Endothelial cell (in vitro differentiated cells): ENCODE measurements at regions not wholly inside any gene's neighbourhood (a gene's known extent, or its start where the extent isn't known, plus 50 kb on each side); places are given as distances from the start of the nearest gene placed in this dataset.

Source experiments
- DNase-seq: peaks from one replicate; pipeline ENCODE4 v3.0.0; 2021; ENCODE audit warnings: low spot score
- H3K27ac Mint-ChIP-seq: one replicate; pipeline ENCODE4 v1.8.0; 2021; ENCODE audit warnings: mixed read lengths, inconsistent platforms; ENCODE audit not compliant: unreplicated experiment
- H3K27me3 Mint-ChIP-seq: one replicate; pipeline ENCODE4 v1.8.0; 2021; ENCODE audit warnings: mild to moderate bottlenecking, moderate library complexity, mixed read lengths, inconsistent platforms; ENCODE audit not compliant: unreplicated experiment
- H3K36me3 Mint-ChIP-seq: one replicate; pipeline ENCODE4 v1.8.0; 2021; ENCODE audit warnings: mild to moderate bottlenecking, low read depth, mixed read lengths, inconsistent platforms; ENCODE audit not compliant: unreplicated experiment
- H3K4me1 Mint-ChIP-seq: one replicate; pipeline ENCODE4 v1.8.0; 2021; ENCODE audit warnings: mild to moderate bottlenecking, mixed read lengths, inconsistent platforms; ENCODE audit not compliant: unreplicated experiment
- H3K4me3 Mint-ChIP-seq: one replicate; pipeline ENCODE4 v1.8.0; 2021; ENCODE audit warnings: mild to moderate bottlenecking, mixed read lengths, inconsistent platforms; ENCODE audit not compliant: unreplicated experiment
- H3K9me3 Mint-ChIP-seq: one replicate; pipeline ENCODE4 v1.8.0; 2021; ENCODE audit warnings: mixed read lengths, inconsistent platforms; ENCODE audit not compliant: unreplicated experiment
- TF ChIP-seq, protein P1 (sequence below): fragments of 200-600 bp; sonication (generic); IDR thresholded peaks from one replicate; pipeline ENCODE4 v1.5.0; 2021; ENCODE audit warnings: antibody characterized with exemption; ENCODE audit not compliant: unreplicated experiment

- Mint-ChIP-seq H3K4me3 (no peak overlapping the region), H3K9me3 (no peaks in the 10 kb centered on the region), H3K27me3 (peaks cover 3% of the 10 kb centered on the region), H3K27ac (no peak overlapping the region), H3K4me1 (no peaks in the 10 kb centered on the region), H3K36me3 (no peaks in the 10 kb centered on the region)
- no peak for DNase-seq
- TF ChIP-seq, protein P1, sequence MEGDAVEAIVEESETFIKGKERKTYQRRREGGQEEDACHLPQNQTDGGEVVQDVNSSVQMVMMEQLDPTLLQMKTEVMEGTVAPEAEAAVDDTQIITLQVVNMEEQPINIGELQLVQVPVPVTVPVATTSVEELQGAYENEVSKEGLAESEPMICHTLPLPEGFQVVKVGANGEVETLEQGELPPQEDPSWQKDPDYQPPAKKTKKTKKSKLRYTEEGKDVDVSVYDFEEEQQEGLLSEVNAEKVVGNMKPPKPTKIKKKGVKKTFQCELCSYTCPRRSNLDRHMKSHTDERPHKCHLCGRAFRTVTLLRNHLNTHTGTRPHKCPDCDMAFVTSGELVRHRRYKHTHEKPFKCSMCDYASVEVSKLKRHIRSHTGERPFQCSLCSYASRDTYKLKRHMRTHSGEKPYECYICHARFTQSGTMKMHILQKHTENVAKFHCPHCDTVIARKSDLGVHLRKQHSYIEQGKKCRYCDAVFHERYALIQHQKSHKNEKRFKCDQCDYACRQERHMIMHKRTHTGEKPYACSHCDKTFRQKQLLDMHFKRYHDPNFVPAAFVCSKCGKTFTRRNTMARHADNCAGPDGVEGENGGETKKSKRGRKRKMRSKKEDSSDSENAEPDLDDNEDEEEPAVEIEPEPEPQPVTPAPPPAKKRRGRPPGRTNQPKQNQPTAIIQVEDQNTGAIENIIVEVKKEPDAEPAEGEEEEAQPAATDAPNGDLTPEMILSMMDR: no peak
These were observed 869.4 kb upstream of the ID2 start for GRCh38 chr2:7812231-7812995.

DNA sequence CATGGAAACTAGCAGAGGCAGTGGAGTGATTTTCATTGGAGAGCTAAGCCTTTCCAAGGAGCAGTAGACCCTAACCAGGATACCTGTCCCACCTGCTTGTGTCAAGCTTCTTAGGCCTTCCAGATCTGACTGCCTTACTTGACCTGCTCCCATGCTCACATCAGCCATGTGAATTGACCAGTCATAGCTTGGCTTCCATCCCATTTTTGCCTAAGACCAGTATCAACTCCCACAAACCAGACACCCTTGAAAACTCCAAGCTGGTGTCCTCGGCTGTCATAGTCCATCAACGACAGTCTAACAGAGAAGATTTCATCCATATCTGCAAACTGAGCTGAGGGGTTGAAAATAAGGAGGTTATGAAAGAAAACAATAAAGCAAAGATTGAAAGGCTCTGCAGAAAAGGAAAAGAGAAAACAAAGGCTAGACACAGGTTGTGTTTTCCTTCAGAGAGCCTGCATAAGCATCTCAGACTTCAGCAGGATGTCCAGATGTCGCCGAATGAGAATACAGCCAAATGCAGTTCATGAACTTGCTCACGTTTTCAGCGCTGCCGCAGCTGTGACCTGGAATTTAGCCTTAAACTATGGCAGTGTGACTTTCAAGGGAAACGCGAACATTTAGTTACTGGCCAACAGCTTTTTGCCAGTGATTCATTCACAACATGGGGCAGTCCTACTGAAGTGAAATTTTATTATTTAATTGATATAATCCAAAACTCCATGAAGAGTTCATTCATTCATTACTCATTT is 868.1 kb upstream of the ID2 start:
- no peak overlapping the region for H3K27ac Mint-ChIP-seq
- H3K9me3 Mint-ChIP-seq: no peaks in the 10 kb centered on the region
- peaks cover 3% of the 10 kb centered on the region for H3K27me3 Mint-ChIP-seq
- no peaks in the 10 kb centered on the region for H3K36me3 Mint-ChIP-seq
- no peak for DNase-seq
- H3K4me1 Mint-ChIP-seq: no peaks in the 10 kb centered on the region
- H3K4me3 Mint-ChIP-seq: no peak overlapping the region
- TF ChIP-seq, protein P1: no peak

DNA sequence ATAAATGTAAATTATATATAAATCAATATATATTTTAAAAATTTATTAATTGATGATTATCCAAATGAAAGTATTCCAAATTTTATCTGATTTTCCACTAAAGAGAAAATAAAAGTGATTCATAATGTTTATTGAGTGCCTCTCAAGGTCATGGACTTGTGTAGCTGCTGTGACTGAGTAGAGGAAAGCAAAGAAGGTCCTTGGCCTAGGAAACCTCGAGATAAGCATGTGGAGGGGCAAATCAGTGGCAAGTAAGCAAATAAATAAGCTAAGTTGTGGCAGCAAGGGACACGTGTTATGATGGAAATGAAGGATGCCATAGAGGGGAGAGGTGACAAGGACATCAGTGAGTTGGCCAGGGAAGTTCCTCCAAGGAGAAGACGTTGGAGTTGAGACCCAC is 866.1 kb upstream of the ID2 start:
- no peaks in the 10 kb centered on the region for H3K36me3 Mint-ChIP-seq

DNA sequence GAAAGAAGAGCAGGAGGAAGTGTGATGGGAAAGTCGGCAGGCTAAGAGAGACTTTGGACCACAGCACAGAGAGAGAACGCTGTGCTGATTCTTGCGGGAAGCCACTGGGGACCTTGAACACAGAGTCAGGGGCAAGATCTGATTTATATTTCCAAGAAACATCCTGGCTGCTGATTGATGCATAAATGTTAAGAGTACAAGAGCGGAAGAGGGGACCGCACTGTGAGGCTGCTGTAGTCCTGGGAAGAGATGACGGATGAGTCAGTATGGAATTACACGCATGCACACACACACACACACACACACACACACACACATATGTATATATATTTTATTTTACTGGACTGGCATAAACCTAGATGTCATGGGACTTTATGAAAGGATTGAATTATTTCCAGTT is 865.6 kb upstream of the ID2 start:
- Mint-ChIP-seq H3K4me1 (no peaks in the 10 kb centered on the region), H3K4me3 (no peak overlapping the region), H3K27me3 (peaks cover 3% of the 10 kb centered on the region), H3K27ac (no peak overlapping the region), H3K9me3 (no peaks in the 10 kb centered on the region), H3K36me3 (no peaks in the 10 kb centered on the region)
- DNase-seq: no peak
- TF ChIP-seq, protein P1: no peak

More for the DNA sequence above, 866.1 kb upstream of the ID2 start:
- H3K27ac Mint-ChIP-seq: no peak overlapping the region
- no peak overlapping the region for H3K4me3 Mint-ChIP-seq
- H3K4me1 Mint-ChIP-seq: no peaks in the 10 kb centered on the region
- H3K27me3 Mint-ChIP-seq: peaks cover 3% of the 10 kb centered on the region
- DNase-seq: no peak
- H3K9me3 Mint-ChIP-seq: no peaks in the 10 kb centered on the region
- TF ChIP-seq, protein P1: no peak

DNA sequence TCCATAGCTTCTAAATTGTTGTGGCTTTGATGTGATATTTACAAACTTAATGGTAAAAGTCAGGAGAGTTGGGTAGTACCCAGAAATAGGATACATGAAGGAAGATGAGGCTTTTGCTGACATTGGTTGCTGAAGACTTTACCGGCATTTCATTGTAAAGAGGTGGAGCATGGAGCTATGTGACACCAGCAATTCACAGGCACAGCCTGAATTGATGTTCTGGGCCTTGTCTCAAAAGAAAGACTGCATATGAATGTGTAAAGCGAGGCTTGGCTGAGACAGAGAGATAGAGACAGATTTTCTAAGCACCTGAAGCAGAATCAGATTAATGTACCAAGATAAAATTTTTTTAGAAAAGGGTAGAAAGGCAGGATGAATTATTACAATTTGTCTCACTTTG is 864.9 kb upstream of the ID2 start:
- Mint-ChIP-seq H3K4me3 (no peak overlapping the region), H3K9me3 (no peaks in the 10 kb centered on the region)

More for the DNA sequence above, 864.9 kb upstream of the ID2 start:
- Mint-ChIP-seq H3K4me1 (no peaks in the 10 kb centered on the region), H3K27ac (no peak overlapping the region), H3K36me3 (no peaks in the 10 kb centered on the region), H3K27me3 (peaks cover 3% of the 10 kb centered on the region)
- TF ChIP-seq, protein P1: no peak
- no peak for DNase-seq
